Liver (tissue), 8 donors: ENCODE measurements at regions not wholly inside any gene's neighbourhood (a gene's known extent, or its start where the extent isn't known, plus 50 kb on each side); places are given as distances from the start of the nearest gene placed in this dataset.

Experiments used
- DNase-seq: peaks from one replicate; pipeline ENCODE4 v3.0.0-alpha.2; 2017; ENCODE audit warnings: low spot score
- H3K27ac ChIP-seq, 2 donors: one replicate each; pipeline ENCODE4 v1.7.0; 2013; ENCODE audit warnings: inconsistent platforms in 2 of 2, low read length in 2 of 2, control low read depth in 1 of 2, low read depth in 1 of 2, mild to moderate bottlenecking in 1 of 2
- H3K27me3 ChIP-seq, 4 donors: one replicate each; pipeline versions ENCODE4 v1.6.1 to v1.7.0; 2013; ENCODE audit warnings: low read length in 3 of 4, inconsistent platforms in 1 of 4, mild to moderate bottlenecking in 1 of 4, moderate library complexity in 1 of 4; ENCODE audit not compliant: control insufficient read depth in 4 of 4, insufficient read depth in 4 of 4
- H3K36me3 ChIP-seq, 4 donors: one replicate each; pipeline versions ENCODE4 v1.6.1 to v1.7.0; 2013; ENCODE audit warnings: low read length in 3 of 4, mild to moderate bottlenecking in 3 of 4, low read depth in 1 of 4, moderate library complexity in 1 of 4; ENCODE audit not compliant: control insufficient read depth in 4 of 4, insufficient read depth in 3 of 4
- H3K4me1 ChIP-seq, 4 donors: one replicate each; pipeline versions ENCODE4 v1.6.1 to v1.7.0; 2013; ENCODE audit warnings: low read length in 3 of 4, mild to moderate bottlenecking in 3 of 4, moderate library complexity in 1 of 4; ENCODE audit not compliant: control insufficient read depth in 4 of 4, insufficient read depth in 4 of 4
- H3K4me3 ChIP-seq, 3 donors: one replicate each; pipeline versions ENCODE4 v1.6.1 to v1.7.0; 2013; ENCODE audit warnings: low read length in 3 of 3, control low read depth in 1 of 3, low read depth in 1 of 3, mild to moderate bottlenecking in 1 of 3
- H3K9ac ChIP-seq, 2 donors: one replicate each; pipeline ENCODE4 v1.7.0; 2013; ENCODE audit warnings: low read length in 2 of 2, mild to moderate bottlenecking in 2 of 2, moderate library complexity in 2 of 2, control low read depth in 1 of 2, low read depth in 1 of 2
- H3K9me3 ChIP-seq, 4 donors: one replicate each; pipeline versions ENCODE4 v1.6.1 to v1.7.0; 2013; ENCODE audit warnings: low read length in 3 of 4; ENCODE audit not compliant: control insufficient read depth in 4 of 4
- EGR1 ChIP-seq, 2 donors: IDR thresholded peaks; 2 replicates each; pipeline ENCODE4 v1.6.1; 2016 to 2018; ENCODE audit warnings: antibody characterized with exemption in 2 of 2, low read depth in 2 of 2
- FOXA1 ChIP-seq: IDR thresholded peaks from 2 replicates; pipeline ENCODE4 v1.6.1; 2016; ENCODE audit warnings: antibody characterized with exemption
- FOXA2 ChIP-seq: IDR thresholded peaks from 2 replicates; pipeline ENCODE4 v1.6.1; 2016; ENCODE audit warnings: antibody characterized with exemption
- GABPA ChIP-seq, 2 donors: IDR thresholded peaks in 1 of 2; conservative IDR thresholded peaks in 1 of 2; 2 replicates each; pipeline ENCODE4 v1.6.1; 2016; ENCODE audit warnings: antibody characterized with exemption in 2 of 2, mild to moderate bottlenecking in 1 of 2, moderate library complexity in 1 of 2
- HNF4A ChIP-seq, 2 donors: conservative IDR thresholded peaks; 2 replicates each; pipeline ENCODE4 v1.6.1; 2016; ENCODE audit warnings: antibody characterized with exemption in 2 of 2, mild to moderate bottlenecking in 2 of 2
- HNF4G ChIP-seq: IDR thresholded peaks from 2 replicates; pipeline ENCODE4 v1.6.1; 2016; ENCODE audit warnings: antibody characterized with exemption
- JUND ChIP-seq, 2 donors: IDR thresholded peaks; 2 replicates each; pipeline ENCODE4 v1.6.1; 2016; ENCODE audit warnings: antibody characterized with exemption in 2 of 2
- NR2F2 ChIP-seq: IDR thresholded peaks from 2 replicates; pipeline ENCODE4 v1.6.1; 2016; ENCODE audit warnings: antibody characterized with exemption
- RAD21 ChIP-seq, 2 donors: IDR thresholded peaks; 2 replicates each; pipeline ENCODE4 v1.6.1; 2016; ENCODE audit warnings: antibody characterized with exemption in 2 of 2, mild to moderate bottlenecking in 2 of 2
- RXRA ChIP-seq, 2 donors: IDR thresholded peaks; 2 replicates each; pipeline ENCODE4 v1.6.1; 2017 to 2018; ENCODE audit warnings: antibody characterized with exemption in 2 of 2, mild to moderate bottlenecking in 1 of 2
- SP1 ChIP-seq: IDR thresholded peaks from 2 replicates; pipeline ENCODE4 v1.6.1; 2018; ENCODE audit warnings: antibody characterized with exemption, mild to moderate bottlenecking
- TAF1 ChIP-seq: conservative IDR thresholded peaks from 2 replicates; pipeline ENCODE4 v1.6.1; 2016; ENCODE audit warnings: antibody characterized with exemption, mild to moderate bottlenecking
- YY1 ChIP-seq: IDR thresholded peaks from 2 replicates; pipeline ENCODE4 v1.6.1; 2016; ENCODE audit warnings: antibody characterized with exemption, mild to moderate bottlenecking
- WGBS: extraction: QIAGEN DNeasy Blood & Tissue Kit; methylation state at CpG from one replicate; pipeline ENCODE4 v1.1.7; 2013; 5-methylcytosine and 5-hydroxymethylcytosine counted together
- TF ChIP-seq, protein P1 (sequence below): fragments of 150-350 bp; IDR thresholded peaks from 2 replicates; pipeline ENCODE4 v1.5.1; 2017; ENCODE audit warnings: improper control_type of control experiment, low read depth, low read length; ENCODE audit not compliant: missing input control
- TF ChIP-seq, protein P2 (sequence below): IDR thresholded peaks from 2 replicates; pipeline ENCODE4 v1.6.1; 2016; ENCODE audit warnings: antibody characterized with exemption
- TF ChIP-seq, protein P3 (sequence below): IDR thresholded peaks from 2 replicates; pipeline ENCODE4 v1.6.1; 2016; ENCODE audit warnings: antibody characterized with exemption
- TF ChIP-seq, protein P4 (sequence below): IDR thresholded peaks from 2 replicates; pipeline ENCODE4 v1.6.1; 2016; ENCODE audit warnings: antibody characterized with exemption
- TF ChIP-seq, protein P5 (sequence below): IDR thresholded peaks from 2 replicates; pipeline ENCODE4 v1.6.1; 2016; ENCODE audit warnings: antibody characterized with exemption, mild to moderate bottlenecking
- donor health status: healthy.
- donor health status: healthy.
- donor health status: healthy.
- donor health status: healthy.
- donor health status: healthy.

DNA sequence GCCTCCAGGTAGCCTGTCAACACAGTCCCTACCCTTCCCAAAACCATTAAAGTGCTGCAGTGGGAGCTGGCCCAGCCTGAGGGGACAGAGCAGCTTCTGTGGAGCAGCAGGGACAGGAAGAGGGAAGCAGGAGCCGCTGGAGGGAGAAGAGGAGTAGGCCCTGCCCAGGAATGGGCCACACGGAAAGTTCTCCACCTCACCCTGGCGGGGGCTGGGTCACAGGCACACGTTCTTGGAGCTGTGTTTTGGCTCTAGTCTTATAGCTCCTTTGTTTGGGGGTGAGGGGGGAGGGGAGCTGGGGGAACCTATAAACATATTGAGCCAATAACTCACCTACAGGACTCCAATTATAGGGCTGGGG lies 508.6 kb downstream of the SHQ1 start:
- Histone ChIP-seq H3K36me3 (no peaks in the 10 kb centered on the region), H3K27ac (no peak overlapping the region), H3K4me1 (peaks cover 0 to 3% (median 0%) of the 10 kb centered on the region in 4 donors), H3K27me3 (no peaks in the 10 kb centered on the region), H3K4me3 (no peak overlapping the region), H3K9me3 (no peaks in the 10 kb centered on the region), H3K9ac (no peak overlapping the region)
- 86% methylated on average over 4 of the region's 4 CpGs for WGBS
- no peak for DNase-seq
- TF ChIP-seq HNF4G, result no peak
- TF ChIP-seq, protein P1, sequence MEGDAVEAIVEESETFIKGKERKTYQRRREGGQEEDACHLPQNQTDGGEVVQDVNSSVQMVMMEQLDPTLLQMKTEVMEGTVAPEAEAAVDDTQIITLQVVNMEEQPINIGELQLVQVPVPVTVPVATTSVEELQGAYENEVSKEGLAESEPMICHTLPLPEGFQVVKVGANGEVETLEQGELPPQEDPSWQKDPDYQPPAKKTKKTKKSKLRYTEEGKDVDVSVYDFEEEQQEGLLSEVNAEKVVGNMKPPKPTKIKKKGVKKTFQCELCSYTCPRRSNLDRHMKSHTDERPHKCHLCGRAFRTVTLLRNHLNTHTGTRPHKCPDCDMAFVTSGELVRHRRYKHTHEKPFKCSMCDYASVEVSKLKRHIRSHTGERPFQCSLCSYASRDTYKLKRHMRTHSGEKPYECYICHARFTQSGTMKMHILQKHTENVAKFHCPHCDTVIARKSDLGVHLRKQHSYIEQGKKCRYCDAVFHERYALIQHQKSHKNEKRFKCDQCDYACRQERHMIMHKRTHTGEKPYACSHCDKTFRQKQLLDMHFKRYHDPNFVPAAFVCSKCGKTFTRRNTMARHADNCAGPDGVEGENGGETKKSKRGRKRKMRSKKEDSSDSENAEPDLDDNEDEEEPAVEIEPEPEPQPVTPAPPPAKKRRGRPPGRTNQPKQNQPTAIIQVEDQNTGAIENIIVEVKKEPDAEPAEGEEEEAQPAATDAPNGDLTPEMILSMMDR, result no peak
- TF ChIP-seq, protein P2, sequence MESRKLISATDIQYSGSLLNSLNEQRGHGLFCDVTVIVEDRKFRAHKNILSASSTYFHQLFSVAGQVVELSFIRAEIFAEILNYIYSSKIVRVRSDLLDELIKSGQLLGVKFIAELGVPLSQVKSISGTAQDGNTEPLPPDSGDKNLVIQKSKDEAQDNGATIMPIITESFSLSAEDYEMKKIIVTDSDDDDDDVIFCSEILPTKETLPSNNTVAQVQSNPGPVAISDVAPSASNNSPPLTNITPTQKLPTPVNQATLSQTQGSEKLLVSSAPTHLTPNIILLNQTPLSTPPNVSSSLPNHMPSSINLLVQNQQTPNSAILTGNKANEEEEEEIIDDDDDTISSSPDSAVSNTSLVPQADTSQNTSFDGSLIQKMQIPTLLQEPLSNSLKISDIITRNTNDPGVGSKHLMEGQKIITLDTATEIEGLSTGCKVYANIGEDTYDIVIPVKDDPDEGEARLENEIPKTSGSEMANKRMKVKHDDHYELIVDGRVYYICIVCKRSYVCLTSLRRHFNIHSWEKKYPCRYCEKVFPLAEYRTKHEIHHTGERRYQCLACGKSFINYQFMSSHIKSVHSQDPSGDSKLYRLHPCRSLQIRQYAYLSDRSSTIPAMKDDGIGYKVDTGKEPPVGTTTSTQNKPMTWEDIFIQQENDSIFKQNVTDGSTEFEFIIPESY, result no peak
- no peak for TF ChIP-seq RXRA (IDR thresholded peaks at IDR 0.05)
- no peak for TF ChIP-seq YY1
- TF ChIP-seq, protein P3, sequence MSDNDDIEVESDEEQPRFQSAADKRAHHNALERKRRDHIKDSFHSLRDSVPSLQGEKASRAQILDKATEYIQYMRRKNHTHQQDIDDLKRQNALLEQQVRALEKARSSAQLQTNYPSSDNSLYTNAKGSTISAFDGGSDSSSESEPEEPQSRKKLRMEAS, result no peak
- TF ChIP-seq FOXA2, result no peak
- TF ChIP-seq, protein P4, sequence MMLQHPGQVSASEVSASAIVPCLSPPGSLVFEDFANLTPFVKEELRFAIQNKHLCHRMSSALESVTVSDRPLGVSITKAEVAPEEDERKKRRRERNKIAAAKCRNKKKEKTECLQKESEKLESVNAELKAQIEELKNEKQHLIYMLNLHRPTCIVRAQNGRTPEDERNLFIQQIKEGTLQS, result no peak
- no peak for TF ChIP-seq FOXA1
- TF ChIP-seq SP1, result no peak
- TF ChIP-seq TAF1, result no peak
- TF ChIP-seq NR2F2, result no peak
- no peak for TF ChIP-seq GABPA (IDR thresholded peaks at IDR 0.05 in 1 of 2, conservative IDR thresholded peaks at IDR 0.05 in 1 of 2)
- no peak for TF ChIP-seq HNF4A (conservative IDR thresholded peaks at IDR 0.05)
- no peak for TF ChIP-seq RAD21 (IDR thresholded peaks at IDR 0.05)

DNA sequence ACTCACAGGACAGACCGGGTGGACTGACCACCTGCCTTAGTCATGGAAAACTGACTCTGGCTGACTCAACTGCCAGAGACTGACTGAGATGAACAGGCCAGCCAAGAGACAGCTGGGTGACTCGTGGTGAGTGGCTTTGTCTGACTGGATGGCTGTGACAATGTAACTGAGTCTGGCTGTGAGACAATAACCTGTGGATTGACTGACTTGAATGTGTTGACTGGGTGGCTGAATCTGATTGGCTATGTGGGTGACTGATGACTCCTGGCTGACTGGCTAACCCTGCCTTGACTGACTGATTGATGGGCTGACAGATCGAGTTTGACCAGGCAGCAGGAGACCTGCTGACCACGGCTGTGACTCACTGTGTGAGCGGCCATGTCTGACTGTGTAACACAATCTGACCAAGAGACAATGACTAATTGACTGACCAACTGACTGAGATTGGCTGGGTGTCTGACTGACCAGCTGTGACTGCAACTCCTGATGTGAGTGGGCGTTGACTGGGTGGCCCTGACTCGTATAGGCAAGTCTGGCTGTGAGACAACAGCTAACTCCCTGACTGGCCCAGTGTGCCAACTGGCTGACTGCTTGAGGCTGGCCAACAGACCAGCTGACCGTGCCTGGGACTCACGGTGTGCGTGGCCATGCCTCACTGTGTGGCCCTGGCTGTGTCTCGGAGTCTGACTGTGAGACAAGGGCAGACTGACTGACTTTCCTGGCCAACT lies 509.1 kb downstream of the SHQ1 start:
- Histone ChIP-seq H3K27me3 (no peaks in the 10 kb centered on the region), H3K9ac (no peak overlapping the region), H3K27ac (no peak overlapping the region), H3K4me3 (no peak overlapping the region), H3K9me3 (no peaks in the 10 kb centered on the region), H3K36me3 (no peaks in the 10 kb centered on the region), H3K4me1 (peaks cover 0 to 3% (median 0%) of the 10 kb centered on the region in 4 donors)
- 89% methylated on average over 11 of the region's 11 CpGs for WGBS
- no peak for DNase-seq
- TF ChIP-seq HNF4G (no peak), RAD21 (IDR thresholded peaks at IDR 0.05) (no peak), FOXA1 (no peak), EGR1 (IDR thresholded peaks at IDR 0.05; ENCODE audit: low read depth in 2 of 2) (no peak), TAF1 (no peak), JUND (IDR thresholded peaks at IDR 0.05) (no peak), RXRA (IDR thresholded peaks at IDR 0.05) (no peak), SP1 (no peak), YY1 (no peak), FOXA2 (no peak), GABPA (IDR thresholded peaks at IDR 0.05 in 1 of 2, conservative IDR thresholded peaks at IDR 0.05 in 1 of 2) (no peak)
- TF ChIP-seq, protein P3, result no peak
- TF ChIP-seq, protein P2, result no peak
- TF ChIP-seq, protein P5, sequence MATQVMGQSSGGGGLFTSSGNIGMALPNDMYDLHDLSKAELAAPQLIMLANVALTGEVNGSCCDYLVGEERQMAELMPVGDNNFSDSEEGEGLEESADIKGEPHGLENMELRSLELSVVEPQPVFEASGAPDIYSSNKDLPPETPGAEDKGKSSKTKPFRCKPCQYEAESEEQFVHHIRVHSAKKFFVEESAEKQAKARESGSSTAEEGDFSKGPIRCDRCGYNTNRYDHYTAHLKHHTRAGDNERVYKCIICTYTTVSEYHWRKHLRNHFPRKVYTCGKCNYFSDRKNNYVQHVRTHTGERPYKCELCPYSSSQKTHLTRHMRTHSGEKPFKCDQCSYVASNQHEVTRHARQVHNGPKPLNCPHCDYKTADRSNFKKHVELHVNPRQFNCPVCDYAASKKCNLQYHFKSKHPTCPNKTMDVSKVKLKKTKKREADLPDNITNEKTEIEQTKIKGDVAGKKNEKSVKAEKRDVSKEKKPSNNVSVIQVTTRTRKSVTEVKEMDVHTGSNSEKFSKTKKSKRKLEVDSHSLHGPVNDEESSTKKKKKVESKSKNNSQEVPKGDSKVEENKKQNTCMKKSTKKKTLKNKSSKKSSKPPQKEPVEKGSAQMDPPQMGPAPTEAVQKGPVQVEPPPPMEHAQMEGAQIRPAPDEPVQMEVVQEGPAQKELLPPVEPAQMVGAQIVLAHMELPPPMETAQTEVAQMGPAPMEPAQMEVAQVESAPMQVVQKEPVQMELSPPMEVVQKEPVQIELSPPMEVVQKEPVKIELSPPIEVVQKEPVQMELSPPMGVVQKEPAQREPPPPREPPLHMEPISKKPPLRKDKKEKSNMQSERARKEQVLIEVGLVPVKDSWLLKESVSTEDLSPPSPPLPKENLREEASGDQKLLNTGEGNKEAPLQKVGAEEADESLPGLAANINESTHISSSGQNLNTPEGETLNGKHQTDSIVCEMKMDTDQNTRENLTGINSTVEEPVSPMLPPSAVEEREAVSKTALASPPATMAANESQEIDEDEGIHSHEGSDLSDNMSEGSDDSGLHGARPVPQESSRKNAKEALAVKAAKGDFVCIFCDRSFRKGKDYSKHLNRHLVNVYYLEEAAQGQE, result no peak
- TF ChIP-seq, protein P1, result no peak
